BE2C (cell line): ENCODE measurements at regions not wholly inside any gene's neighbourhood (a gene's known extent, or its start where the extent isn't known, plus 50 kb on each side); places are given as distances from the start of the nearest gene placed in this dataset.

ENCODE experiments used
- DNase-seq: peaks from one replicate; pipeline ENCODE4 v3.0.0-alpha.2; 2020
- H3K27me3 ChIP-seq: fragments of 250-450 bp; sonication (Bioruptor Pico); 2 replicates; pipeline ENCODE4 v1.5.1; 2020; ENCODE audit warnings: mild to moderate bottlenecking
- H3K36me3 ChIP-seq: fragments of 250-450 bp; sonication (Bioruptor Pico); 2 replicates; pipeline ENCODE4 v1.5.1; 2020; ENCODE audit warnings: mild to moderate bottlenecking
- H3K4me1 ChIP-seq: fragments of 250-450 bp; sonication (Bioruptor Pico); 2 replicates; pipeline ENCODE4 v1.5.1; 2020
- H3K4me3 ChIP-seq: 2 replicates; pipeline ENCODE4 v1.5.1; 2011; ENCODE audit warnings: low read depth, low read length
- H3K9me3 ChIP-seq: fragments of 250-450 bp; sonication (Bioruptor Pico); 2 replicates; pipeline ENCODE4 v1.5.1; 2020
- TF ChIP-seq, protein P1 (sequence below): IDR thresholded peaks from 2 replicates; pipeline ENCODE4 v1.5.1; 2012; ENCODE audit warnings: mild to moderate bottlenecking, low read depth, low read length

DNA sequence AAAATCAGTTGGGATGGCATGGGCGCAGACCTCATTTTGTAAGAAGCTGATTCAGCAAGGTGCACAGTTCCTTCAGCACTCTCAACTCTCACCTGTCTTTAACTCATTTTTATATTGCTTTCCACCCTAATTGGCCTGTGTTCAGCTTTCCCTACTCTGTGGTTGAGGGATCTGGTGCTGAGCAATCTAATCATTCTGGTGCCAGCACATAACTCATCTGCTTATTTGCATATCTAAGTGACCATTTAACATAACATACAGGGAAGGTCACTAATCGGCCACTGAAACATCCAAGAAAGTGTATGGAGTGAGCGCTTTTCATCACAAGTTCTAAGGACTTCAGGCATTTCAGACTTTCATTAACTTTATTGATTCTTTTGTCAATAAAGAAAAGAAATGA lies 303.4 kb upstream of the ROPN1 start:
- TF ChIP-seq, protein P1, sequence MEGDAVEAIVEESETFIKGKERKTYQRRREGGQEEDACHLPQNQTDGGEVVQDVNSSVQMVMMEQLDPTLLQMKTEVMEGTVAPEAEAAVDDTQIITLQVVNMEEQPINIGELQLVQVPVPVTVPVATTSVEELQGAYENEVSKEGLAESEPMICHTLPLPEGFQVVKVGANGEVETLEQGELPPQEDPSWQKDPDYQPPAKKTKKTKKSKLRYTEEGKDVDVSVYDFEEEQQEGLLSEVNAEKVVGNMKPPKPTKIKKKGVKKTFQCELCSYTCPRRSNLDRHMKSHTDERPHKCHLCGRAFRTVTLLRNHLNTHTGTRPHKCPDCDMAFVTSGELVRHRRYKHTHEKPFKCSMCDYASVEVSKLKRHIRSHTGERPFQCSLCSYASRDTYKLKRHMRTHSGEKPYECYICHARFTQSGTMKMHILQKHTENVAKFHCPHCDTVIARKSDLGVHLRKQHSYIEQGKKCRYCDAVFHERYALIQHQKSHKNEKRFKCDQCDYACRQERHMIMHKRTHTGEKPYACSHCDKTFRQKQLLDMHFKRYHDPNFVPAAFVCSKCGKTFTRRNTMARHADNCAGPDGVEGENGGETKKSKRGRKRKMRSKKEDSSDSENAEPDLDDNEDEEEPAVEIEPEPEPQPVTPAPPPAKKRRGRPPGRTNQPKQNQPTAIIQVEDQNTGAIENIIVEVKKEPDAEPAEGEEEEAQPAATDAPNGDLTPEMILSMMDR: no peak
- no peaks in the 10 kb centered on the region for H3K9me3 ChIP-seq
- no peaks in the 10 kb centered on the region for H3K27me3 ChIP-seq
- peaks cover 69% of the 10 kb centered on the region for H3K4me1 ChIP-seq
- H3K4me3 ChIP-seq: no peak overlapping the region
- no peak for DNase-seq
- no peaks in the 10 kb centered on the region; the same call in 1 of the 2 replicates for H3K36me3 ChIP-seq

DNA sequence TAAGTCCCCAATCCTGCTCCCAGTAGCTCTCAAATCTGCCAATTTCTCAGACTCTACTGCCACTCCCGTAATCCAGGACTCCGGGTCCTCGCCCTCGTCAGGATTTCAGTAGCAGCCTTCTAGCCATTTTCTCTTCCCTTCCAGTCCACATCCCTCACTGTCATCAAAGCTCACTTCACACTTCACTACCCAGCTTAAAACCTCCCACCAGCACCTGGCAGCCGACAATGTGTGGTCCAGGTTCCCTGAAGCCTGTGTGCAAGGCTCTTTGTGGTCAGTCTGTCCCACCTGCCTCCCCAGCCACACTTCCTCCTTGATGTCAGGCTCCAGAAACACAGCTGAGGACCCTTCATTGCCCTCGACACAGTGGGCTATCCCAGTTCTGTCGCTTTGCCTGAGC lies 304.5 kb upstream of the ROPN1 start:
- Histone ChIP-seq H3K4me1 (peaks cover 63% of the 10 kb centered on the region), H3K4me3 (no peak overlapping the region), H3K36me3 (no peaks in the 10 kb centered on the region; the same call in 1 of the 2 replicates), H3K9me3 (no peaks in the 10 kb centered on the region), H3K27me3 (no peaks in the 10 kb centered on the region)
- no peak for DNase-seq
- TF ChIP-seq, protein P1: no peak

DNA sequence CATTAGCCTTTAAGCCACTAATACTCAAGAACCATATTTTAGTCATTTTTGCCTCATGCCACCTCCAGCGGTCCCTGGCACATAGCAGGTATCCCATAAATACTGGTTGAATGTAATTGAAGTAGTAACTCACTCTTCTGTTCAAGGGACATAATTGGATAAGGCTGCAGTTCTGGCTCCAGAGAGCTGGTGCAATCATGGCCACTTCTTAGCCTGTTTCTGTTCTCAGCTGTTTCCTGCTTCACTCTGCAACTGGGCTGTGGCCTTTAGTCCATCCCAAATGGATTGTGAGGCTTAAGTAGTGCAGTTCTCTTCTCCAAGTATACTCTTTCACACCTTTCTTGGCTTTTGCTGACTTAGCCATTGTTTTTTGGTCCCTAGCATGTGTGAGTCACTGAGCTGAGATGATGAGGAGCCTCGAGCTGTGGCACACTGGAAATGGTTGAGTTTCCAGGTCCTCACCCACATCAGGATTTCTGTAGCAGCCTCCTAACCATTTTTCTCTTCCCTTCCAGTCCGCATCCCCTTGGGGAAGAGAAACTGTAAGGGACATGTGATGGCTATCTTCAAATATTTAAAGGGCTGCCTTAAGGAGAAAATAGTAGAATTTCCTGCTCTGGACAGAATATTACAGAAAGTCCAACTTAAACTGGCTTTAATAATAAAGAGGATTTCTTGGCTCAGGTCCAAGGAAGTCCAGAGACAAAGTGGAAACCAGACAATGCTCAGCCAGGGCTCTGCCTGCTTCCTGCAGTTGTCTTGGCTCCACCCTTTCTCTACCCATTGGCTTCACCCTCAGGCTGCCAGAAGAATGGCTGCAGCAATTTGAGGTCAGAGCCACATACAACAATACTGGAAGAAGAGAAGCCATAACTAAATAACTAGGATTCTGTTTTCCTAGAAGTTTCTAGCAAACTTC lies 305.4 kb upstream of the ROPN1 start:
- Histone ChIP-seq H3K9me3 (no peaks in the 10 kb centered on the region), H3K4me3 (peak overlapping the region; percentile 2), H3K4me1 (peaks cover 55% of the 10 kb centered on the region), H3K36me3 (no peaks in the 10 kb centered on the region; the same call in 1 of the 2 replicates), H3K27me3 (no peaks in the 10 kb centered on the region)
- TF ChIP-seq, protein P1: no peak
- DNase-seq: peak; percentile 82

- peaks cover 61% of the 10 kb centered on the region for H3K4me1 ChIP-seq
- no peak for DNase-seq
- H3K9me3 ChIP-seq: no peaks in the 10 kb centered on the region
- peak overlapping the region; percentile 30 for H3K4me3 ChIP-seq
- H3K36me3 ChIP-seq: no peaks in the 10 kb centered on the region; the same call in 1 of the 2 replicates
- TF ChIP-seq, protein P1: no peak
- no peaks in the 10 kb centered on the region for H3K27me3 ChIP-seq
Observed at GRCh38 chr3:124298301-124298700, 306.4 kb upstream of the ROPN1 start.

- DNase-seq: peak; percentile 72
- Histone ChIP-seq H3K4me3 (peak overlapping the region; percentile 30), H3K9me3 (no peaks in the 10 kb centered on the region), H3K4me1 (peaks cover 68% of the 10 kb centered on the region), H3K36me3 (no peaks in the 10 kb centered on the region; the same call in 1 of the 2 replicates), H3K27me3 (no peaks in the 10 kb centered on the region)
- TF ChIP-seq, protein P1: no peak
Observed at GRCh38 chr3:124298951-124299350, 307.0 kb upstream of the ROPN1 start.

DNA sequence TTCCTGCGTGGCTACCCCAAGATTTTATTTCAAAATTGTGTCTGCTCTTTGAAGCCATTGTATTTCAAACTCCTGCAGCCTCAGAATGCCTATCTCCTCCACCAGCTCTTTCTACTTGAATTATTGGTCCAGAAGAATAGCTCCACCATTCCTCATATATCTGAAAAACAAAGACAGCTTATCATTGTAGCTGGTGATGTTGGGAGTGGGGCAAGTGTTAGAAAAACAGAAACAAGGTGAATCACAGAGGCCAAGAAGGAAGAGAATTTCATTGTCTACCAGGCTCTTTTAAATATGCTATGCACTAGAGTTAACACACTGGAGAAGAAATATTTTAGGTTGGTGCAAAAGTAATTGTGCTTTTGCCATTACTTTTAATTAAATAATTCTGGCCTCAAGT lies 307.9 kb upstream of the ROPN1 start:
- no peak for DNase-seq
- H3K4me1 ChIP-seq: peaks cover 75% of the 10 kb centered on the region
- H3K27me3 ChIP-seq: no peaks in the 10 kb centered on the region
- H3K9me3 ChIP-seq: no peaks in the 10 kb centered on the region
- H3K36me3 ChIP-seq: no peaks in the 10 kb centered on the region; the same call in 1 of the 2 replicates
- H3K4me3 ChIP-seq: no peak overlapping the region
- TF ChIP-seq, protein P1: no peak
